GM12878 (cell line): ENCODE measurements at regions not wholly inside any gene's neighbourhood (a gene's known extent, or its start where the extent isn't known, plus 50 kb on each side); places are given as distances from the start of the nearest gene placed in this dataset.

ENCODE experiments used
- BACH1 ChIP-seq: fragments of 450-650 bp; IDR thresholded peaks from 2 replicates; pipeline ENCODE4 v1.6.1; 2017; ENCODE audit warnings: mild to moderate bottlenecking, borderline replicate concordance
- CREM ChIP-seq: IDR thresholded peaks from 2 replicates; pipeline ENCODE4 v1.6.1; 2014; ENCODE audit warnings: antibody characterized with exemption, low read depth
- GABPA ChIP-seq: IDR thresholded peaks from 2 replicates; pipeline ENCODE4 v1.6.1; 2014; ENCODE audit warnings: antibody characterized with exemption, low read depth, mild to moderate bottlenecking, inconsistent platforms
- MTA2 ChIP-seq: fragments of 450-650 bp; IDR thresholded peaks from 2 replicates; pipeline ENCODE4 v1.6.1; 2016; ENCODE audit warnings: low read depth, mild to moderate bottlenecking, moderate library complexity
- PAX8 ChIP-seq: fragments of 450-650 bp; IDR thresholded peaks from 2 replicates; pipeline ENCODE4 v1.6.1; 2017; ENCODE audit warnings: mild to moderate bottlenecking, moderate library complexity
- RCOR1 ChIP-seq: conservative IDR thresholded peaks from 2 replicates; pipeline ENCODE4 v1.6.1; 2012; ENCODE audit warnings: low read depth, low read length, improper control_type of control experiment
- SMAD5 ChIP-seq: IDR thresholded peaks from 2 replicates; pipeline ENCODE4 v1.6.1; 2016; ENCODE audit warnings: antibody characterized with exemption, low read depth
- SREBF2 ChIP-seq: IDR thresholded peaks from 2 replicates; pipeline ENCODE4 v1.6.1; 2012; ENCODE audit warnings: mild to moderate bottlenecking, low read length
- TCF12 ChIP-seq: IDR thresholded peaks from 2 replicates; pipeline ENCODE4 v1.6.1; 2011; ENCODE audit warnings: low read depth, mild to moderate bottlenecking, low read length
- TCF3 ChIP-seq: IDR thresholded peaks from 2 replicates; pipeline ENCODE4 v1.6.1; 2012; ENCODE audit warnings: low read depth, mild to moderate bottlenecking, low read length, borderline replicate concordance; ENCODE audit not compliant: insufficient read depth
- TF ChIP-seq, protein P1 (sequence below): fragments of 450-650 bp; formaldehyde crosslinking; IDR thresholded peaks from 2 replicates; pipeline ENCODE4 v1.4.0; 2022; ENCODE audit warnings: mild to moderate bottlenecking, moderate library complexity
- TF ChIP-seq, protein P2 (sequence below): fragments of 450-650 bp; IDR thresholded peaks from 2 replicates; pipeline ENCODE4 v1.6.1; 2017; ENCODE audit warnings: low read depth, mild to moderate bottlenecking, moderate library complexity

DNA sequence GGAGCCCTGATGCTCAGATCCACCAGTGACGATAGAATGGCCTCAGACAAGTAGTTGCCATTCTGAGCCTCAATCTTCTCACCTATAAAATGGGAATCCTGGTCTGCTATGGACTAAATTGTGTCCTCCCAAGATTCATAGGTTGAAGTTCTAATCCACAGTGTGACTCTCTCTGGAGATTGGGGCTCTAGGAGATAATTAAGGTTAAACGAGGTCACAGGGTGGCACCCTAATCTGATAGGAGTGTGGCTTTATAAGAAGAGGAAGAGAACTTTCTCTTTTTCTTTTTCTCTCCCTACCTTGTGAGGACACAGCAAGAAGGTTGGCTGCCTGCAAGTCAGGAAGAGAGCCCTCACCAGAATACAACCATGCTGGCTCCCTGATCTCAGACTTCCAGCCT, 214.1 kb downstream of the KATNAL1 start (continued):
- TF ChIP-seq, protein P1, sequence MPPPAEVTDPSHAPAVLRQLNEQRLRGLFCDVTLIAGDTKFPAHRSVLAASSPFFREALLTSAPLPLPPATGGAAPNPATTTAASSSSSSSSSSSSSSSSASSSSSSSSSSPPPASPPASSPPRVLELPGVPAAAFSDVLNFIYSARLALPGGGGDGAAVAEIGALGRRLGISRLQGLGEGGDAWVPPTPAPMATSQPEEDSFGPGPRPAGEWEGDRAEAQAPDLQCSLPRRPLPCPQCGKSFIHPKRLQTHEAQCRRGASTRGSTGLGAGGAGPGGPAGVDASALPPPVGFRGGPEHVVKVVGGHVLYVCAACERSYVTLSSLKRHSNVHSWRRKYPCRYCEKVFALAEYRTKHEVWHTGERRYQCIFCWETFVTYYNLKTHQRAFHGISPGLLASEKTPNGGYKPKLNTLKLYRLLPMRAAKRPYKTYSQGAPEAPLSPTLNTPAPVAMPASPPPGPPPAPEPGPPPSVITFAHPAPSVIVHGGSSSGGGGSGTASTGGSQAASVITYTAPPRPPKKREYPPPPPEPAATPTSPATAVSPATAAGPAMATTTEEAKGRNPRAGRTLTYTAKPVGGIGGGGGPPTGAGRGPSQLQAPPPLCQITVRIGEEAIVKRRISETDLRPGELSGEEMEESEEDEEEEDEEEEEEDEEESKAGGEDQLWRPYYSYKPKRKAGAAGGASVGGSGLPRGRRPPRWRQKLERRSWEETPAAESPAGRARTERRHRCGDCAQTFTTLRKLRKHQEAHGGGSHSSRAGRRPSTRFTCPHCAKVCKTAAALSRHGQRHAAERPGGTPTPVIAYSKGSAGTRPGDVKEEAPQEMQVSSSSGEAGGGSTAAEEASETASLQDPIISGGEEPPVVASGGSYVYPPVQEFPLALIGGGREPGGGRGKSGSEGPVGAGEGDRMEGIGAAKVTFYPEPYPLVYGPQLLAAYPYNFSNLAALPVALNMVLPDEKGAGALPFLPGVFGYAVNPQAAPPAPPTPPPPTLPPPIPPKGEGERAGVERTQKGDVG, result no peak
- TF ChIP-seq PAX8 (no peak), GABPA (no peak), TCF12 (no peak), SMAD5 (no peak), SREBF2 (no peak), CREM (no peak), MTA2 (no peak), BACH1 (no peak), RCOR1 (no peak), TCF3 (no peak)
- TF ChIP-seq, protein P2, sequence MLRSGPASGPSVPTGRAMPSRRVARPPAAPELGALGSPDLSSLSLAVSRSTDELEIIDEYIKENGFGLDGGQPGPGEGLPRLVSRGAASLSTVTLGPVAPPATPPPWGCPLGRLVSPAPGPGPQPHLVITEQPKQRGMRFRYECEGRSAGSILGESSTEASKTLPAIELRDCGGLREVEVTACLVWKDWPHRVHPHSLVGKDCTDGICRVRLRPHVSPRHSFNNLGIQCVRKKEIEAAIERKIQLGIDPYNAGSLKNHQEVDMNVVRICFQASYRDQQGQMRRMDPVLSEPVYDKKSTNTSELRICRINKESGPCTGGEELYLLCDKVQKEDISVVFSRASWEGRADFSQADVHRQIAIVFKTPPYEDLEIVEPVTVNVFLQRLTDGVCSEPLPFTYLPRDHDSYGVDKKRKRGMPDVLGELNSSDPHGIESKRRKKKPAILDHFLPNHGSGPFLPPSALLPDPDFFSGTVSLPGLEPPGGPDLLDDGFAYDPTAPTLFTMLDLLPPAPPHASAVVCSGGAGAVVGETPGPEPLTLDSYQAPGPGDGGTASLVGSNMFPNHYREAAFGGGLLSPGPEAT, result no peak
